GM12891 (cell line): ENCODE measurements at regions not wholly inside any gene's neighbourhood (a gene's known extent, or its start where the extent isn't known, plus 50 kb on each side); places are given as distances from the start of the nearest gene placed in this dataset.

Source experiments
- PAX5 ChIP-seq: IDR thresholded peaks from 2 replicates; pipeline ENCODE4 v1.6.1; 2011; ENCODE audit warnings: low read length, moderate library complexity, mild to moderate bottlenecking; ENCODE audit not compliant: insufficient read depth, severe bottlenecking
- POLR2A ChIP-seq: IDR thresholded peaks from 2 replicates; pipeline ENCODE4 v1.6.1; 2011; ENCODE audit warnings: low read depth, low read length, control low read depth
- POLR2AphosphoS5 ChIP-seq: IDR thresholded peaks from 2 replicates; pipeline ENCODE4 v1.6.1; 2011; ENCODE audit warnings: low read depth, low read length, control low read depth
- TAF1 ChIP-seq: IDR thresholded peaks from 2 replicates; pipeline ENCODE4 v1.6.1; 2011; ENCODE audit warnings: low read depth, low read length, control low read depth

- TF ChIP-seq POLR2A (no peak), PAX5 (no peak), POLR2AphosphoS5 (no peak), TAF1 (no peak)
These were observed 114.4 kb upstream of the FBXL7 start for GRCh38 chr5:15385553-15385952.
